Activated CD4-positive, CD25-positive, alpha-beta regulatory T cell treated with anti-CD3 and anti-CD28 coated beads, Interleukin-2, amount 50 U/mL, for 24 hours (primary cell): ENCODE measurements at regions not wholly inside any gene's neighbourhood (a gene's known extent, or its start where the extent isn't known, plus 50 kb on each side); places are given as distances from the start of the nearest gene placed in this dataset.
A peak's percentile ranks its signal among the peaks of the same experiment; 100 is the strongest.

Experiments used
- ATAC-seq, 2 donors: fragments of 150-1000 bp; cut with Tn5 transposase; one replicate each; pipeline ENCODE4 v1.10.0; 2021; ENCODE audit warnings: mild to moderate bottlenecking in 1 of 2, moderate library complexity in 1 of 2

GRCh38 chr2:181252262-181253148 is 204.7 kb upstream of the ITGA4 start:
- no peak for ATAC-seq

- ATAC-seq, result no peak
Measured at GRCh38 chr2:181253438-181253837, 203.7 kb upstream of the ITGA4 start.

GRCh38 chr2:181255651-181256050 is 201.5 kb upstream of the ITGA4 start:
- no peak for ATAC-seq

- no peak for ATAC-seq
Measured at GRCh38 chr2:181258720-181259119, 198.5 kb upstream of the ITGA4 start.

- ATAC-seq, result no peak
Measured at GRCh38 chr2:181262782-181263181, 194.4 kb upstream of the ITGA4 start.

GRCh38 chr2:181264001-181264400 is 193.2 kb upstream of the ITGA4 start:
- no peak for ATAC-seq

GRCh38 chr2:181264441-181264840 is 192.7 kb upstream of the ITGA4 start:
- no peak for ATAC-seq

- ATAC-seq, result no peak
Measured at GRCh38 chr2:181266614-181267013, 190.6 kb upstream of the ITGA4 start.

GRCh38 chr2:181268174-181268867 is 188.9 kb upstream of the ITGA4 start:
- ATAC-seq, result peak in 1 of 2 donors; percentile 45

GRCh38 chr2:181273986-181274385 is 183.2 kb upstream of the ITGA4 start:
- no peak for ATAC-seq

- peak; percentile 74 for ATAC-seq
Measured at GRCh38 chr2:181275643-181276070, 181.5 kb upstream of the ITGA4 start.

GRCh38 chr2:181281206-181281832 is 175.9 kb upstream of the ITGA4 start:
- no peak for ATAC-seq

GRCh38 chr2:181285116-181285515 is 172.1 kb upstream of the ITGA4 start:
- ATAC-seq, result no peak

- ATAC-seq, result no peak
Measured at GRCh38 chr2:181289698-181290097, 167.5 kb upstream of the ITGA4 start.

GRCh38 chr2:181290182-181290581 is 167.0 kb upstream of the ITGA4 start:
- ATAC-seq, result peak in 1 of 2 donors; percentile 41

GRCh38 chr2:181294979-181295378 is 162.2 kb upstream of the ITGA4 start:
- ATAC-seq, result no peak

GRCh38 chr2:181300600-181301291 is 156.4 kb upstream of the ITGA4 start:
- peak in 1 of 2 donors; percentile 28 for ATAC-seq

- ATAC-seq, result no peak
Measured at GRCh38 chr2:181304011-181304844, 153.0 kb upstream of the ITGA4 start.

- ATAC-seq, result peak; percentile 59 to 63
Measured at GRCh38 chr2:181305301-181306123, 151.7 kb upstream of the ITGA4 start.

GRCh38 chr2:181306785-181307184 is 150.4 kb upstream of the ITGA4 start:
- ATAC-seq, result no peak
